HG02588 (cell line): ENCODE measurements at regions not wholly inside any gene's neighbourhood (a gene's known extent, or its start where the extent isn't known, plus 50 kb on each side); places are given as distances from the start of the nearest gene placed in this dataset.

Experiments used
- ATAC-seq: cut with Tn5 transposase; IDR thresholded peaks from one replicate; pipeline ENCODE4 v1.9.1; 2021; ENCODE audit warnings: mild to moderate bottlenecking, moderate library complexity; ENCODE audit not compliant: unreplicated experiment

DNA sequence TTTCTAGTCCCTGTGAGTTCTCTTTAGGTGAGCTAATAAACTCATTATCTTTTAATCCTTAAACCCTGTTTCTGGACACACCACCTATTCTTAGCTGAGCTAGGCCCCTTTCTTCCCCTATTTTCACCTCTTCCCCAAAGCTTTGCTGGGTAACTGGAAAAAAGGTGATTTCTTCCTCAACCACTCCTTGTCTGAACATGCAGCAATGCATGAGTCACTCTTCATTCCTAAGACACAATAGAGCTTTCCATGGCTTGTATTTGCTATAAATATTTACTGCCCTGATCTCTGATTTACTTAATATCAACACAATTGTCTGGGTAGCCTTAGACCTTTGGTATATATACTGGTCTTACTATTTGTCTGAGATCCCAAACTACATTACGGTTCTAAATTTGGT is 370.9 kb downstream of the KLF5 start:
- no peak for ATAC-seq

DNA sequence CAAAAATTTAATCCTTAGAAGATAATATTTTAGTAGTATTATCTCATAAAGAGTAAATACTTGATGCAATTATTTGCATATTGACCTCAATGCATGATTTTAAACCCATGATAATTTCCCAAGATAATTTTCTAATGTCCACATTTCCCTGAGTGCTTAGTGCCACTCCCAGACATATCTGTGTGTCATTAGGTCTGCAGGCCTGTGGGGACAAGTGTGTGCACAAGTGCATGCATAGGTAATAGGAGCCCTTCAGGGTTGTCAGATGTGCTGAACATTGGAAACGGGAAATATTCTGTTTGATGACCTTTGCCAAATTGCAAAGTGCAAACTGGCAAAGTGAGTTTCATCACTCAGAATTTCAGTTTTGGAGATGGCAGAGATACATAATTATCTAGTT is 369.9 kb downstream of the KLF5 start:
- ATAC-seq: no peak

DNA sequence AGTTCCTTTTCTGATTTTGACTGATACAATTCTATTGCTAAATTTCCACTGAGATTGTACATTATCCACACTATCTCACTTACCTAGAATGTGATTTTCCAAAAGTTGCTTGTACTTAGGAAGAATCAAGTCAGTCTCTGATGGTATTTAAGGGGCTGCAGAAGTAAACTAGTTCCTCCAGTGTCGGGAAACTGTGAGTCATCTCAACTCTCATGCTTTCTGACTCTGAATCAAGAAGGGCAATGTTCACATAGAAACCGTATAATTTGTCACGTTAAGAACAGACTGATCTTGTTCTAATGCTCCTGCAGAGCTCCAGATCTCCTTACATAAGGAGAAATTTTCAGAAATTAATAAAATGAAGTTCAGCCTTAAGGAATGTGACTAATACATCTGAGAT is 369.3 kb downstream of the KLF5 start:
- ATAC-seq: no peak

DNA sequence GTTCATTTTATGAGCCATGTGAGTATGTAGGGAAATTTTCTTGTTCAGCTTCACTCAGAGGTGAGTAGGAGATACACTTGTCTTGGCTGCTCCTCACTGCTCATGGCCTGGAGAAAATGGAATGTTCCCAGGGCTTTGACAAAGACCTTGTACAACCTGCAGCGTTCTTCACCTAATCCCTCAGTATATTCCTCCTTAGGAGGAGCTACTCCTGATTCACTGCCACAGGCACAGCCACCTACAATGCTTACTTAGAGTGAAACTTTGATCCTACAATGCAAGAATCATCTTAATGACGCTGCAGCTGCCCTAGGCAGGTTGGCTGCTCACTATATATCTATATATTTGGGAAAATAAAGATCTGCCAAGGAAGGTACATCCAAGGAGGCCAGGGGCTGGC is 364.2 kb downstream of the KLF5 start:
- no peak for ATAC-seq

DNA sequence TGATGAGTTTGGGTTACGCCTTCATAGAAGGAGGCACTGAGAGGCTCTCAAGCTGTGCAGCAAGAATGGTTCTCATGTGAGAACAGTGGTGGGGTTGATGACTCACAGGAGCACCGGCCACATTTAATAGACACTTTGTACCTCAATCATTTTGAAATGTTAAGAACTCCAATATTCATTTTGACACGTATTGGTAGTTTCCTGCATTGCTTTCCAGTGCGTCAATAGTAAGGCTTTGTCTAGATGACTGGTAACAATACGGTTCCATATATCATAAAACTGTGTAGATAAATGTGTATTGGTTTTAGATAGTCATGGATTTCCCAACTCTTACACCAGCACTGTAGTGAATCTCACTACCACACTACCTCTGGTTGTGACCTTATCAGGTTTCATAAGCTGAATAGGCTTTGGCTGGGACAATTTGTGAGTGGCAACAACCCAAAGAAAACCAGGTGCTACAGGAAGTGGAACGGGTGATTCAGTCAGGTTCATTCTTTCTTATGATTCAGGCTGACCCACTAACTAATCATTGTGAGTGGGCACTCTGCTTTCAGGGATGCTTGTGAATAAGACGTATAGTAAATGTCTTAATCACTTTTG is 362.6 kb downstream of the KLF5 start:
- ATAC-seq: no peak

DNA sequence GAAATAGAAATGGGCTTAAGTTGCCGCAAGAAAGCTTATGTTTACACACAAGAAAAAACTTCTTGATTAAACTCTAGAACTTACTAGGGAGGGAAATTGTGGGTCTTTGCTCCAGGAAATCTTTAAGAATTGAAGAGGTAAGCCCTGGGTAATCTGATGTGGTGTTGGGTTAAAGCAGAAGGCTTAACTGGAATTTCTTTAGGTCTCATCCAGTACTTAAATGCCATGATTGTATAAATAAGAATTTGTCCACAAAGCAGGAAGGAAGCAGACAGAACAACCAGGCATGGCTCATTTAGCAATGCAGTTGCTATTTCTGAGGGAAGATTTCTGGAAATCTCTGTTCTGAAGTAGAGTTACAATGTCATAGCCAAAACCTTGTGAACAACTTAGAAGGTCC is 360.4 kb downstream of the KLF5 start:
- ATAC-seq: no peak

DNA sequence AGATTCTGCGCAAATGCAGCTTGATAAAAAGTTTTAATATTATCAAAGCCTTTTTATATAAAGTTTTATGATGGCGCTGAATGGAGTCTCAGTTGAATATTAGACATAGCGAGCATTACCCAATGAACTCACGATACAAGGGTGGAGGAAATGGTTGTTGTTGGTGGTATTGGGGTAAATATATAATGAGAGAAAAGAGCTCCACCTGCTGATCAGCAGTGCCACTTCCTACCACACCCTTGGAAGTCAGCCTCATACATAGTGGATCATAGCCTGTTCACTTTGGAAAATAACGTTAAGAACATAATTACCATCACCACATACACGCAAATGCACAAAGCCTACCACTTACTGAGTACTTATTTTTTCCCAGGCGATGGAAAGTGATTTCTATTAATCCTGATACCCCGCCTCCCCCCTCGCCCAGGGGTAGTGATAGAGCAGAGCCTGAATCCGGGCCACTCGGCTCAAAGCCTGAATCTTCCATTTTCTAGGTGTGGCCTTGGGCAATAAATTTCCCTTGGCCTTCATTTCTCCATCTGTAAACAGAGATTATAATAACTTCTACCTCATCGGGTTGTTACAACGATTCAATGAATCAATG is 358.3 kb downstream of the KLF5 start:
- ATAC-seq: no peak

DNA sequence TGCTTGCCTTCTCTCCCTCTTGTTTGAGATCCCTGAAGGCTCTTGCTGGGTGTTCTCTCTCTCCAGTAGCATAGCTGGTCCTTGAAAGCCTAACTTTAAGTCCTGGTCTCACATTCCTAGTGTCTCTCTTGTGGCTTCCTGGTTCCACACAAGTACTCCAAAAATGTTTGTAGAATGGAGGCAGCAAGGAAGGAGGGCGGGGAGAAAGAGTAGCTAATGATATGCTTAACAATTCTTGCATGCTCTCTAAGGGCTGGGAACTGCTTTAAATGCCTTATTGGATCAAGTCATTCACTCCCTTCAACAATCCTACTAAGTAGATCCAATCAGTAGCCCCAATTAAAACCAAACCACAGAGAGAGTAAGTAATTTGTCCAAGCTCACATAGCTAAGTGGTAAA is 357.3 kb downstream of the KLF5 start:
- ATAC-seq: no peak

DNA sequence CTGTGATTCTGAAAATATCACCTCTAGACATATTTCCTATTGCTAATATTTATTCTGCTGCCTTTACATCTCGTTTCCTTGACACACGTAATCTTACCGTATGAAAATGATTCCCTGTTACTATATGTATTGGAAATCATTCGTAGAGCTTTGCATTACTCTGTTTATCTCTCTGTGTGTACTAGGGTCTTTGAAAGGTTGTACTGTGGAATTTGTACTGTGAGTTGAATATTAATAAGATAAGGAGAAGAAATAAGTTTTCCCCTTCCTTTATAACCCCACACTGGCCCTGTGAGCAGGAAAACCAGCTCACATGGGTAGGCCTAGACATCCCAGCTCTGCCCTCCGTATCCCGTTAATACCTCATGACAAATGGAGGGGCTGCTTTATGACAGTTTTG is 354.9 kb downstream of the KLF5 start:
- no peak for ATAC-seq

DNA sequence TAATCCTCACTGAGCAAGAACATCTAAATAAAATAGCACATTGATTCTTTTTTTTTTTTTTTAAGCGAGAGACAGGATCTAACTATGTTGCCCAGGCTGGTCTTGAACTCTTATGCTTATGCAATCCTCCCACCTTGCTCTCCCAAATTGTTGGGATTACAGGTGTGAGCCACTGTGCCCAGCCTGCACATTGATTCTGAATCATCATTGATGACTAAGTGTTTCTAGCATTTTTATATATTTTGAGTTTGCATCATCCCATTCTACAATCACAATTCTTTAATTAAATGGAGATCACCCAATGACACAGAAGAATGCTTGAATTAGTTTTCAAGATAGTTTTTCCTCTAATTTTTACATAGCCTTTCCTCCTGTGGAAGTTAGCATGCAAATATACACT is 354.1 kb downstream of the KLF5 start:
- no peak for ATAC-seq

DNA sequence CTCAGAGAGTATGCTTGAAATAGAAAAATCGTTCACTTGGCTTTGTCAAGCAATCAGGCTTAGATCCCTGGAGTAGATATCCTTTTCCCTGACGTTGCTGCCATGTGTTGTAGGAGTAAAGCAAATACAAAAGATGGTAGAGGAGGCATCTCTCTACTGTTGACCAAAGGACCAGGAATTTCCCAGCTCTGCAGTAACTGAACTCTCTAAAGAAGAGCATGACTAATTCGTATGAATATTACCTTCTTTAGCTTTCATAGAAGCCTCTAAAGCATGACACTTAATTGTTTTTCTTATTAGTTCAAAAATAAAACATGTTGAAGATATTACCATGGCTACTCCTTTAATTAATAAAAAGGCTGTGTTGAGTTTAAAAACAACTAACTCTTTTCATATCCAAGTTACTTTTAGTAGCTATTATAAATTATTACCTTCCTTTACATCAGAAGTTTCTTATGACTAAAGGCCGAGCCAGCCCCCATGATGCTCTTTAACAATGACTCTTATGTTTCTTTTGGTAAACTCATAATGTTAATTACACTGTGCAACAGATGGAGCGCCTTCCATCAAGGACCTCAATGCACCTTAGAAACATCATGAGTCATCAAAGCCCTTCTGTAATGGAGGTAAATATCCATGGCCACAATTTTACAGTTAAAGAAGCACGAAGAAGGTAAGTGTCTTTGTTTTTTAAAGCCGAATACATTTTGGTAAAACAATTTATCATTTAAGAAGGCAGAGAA is 352.4 kb downstream of the KLF5 start:
- no peak for ATAC-seq

DNA sequence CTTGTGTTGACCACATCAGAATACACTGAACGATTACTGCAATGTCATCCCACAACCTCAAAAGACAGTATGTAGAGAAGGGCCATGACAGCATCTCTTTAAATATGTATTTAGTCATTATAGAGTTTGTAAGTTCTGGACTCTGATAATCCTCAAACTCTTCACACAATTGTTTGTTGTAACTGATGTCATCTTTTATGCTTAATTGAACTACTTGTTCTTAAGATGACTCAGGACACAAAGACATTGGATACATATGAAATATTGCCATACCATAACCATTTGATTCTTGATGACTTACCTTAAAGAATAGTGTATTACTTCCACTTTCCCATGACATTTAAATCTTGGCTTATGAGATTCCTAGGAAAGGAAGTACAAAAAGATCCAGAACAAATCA is 347.6 kb downstream of the KLF5 start:
- ATAC-seq: no peak

DNA sequence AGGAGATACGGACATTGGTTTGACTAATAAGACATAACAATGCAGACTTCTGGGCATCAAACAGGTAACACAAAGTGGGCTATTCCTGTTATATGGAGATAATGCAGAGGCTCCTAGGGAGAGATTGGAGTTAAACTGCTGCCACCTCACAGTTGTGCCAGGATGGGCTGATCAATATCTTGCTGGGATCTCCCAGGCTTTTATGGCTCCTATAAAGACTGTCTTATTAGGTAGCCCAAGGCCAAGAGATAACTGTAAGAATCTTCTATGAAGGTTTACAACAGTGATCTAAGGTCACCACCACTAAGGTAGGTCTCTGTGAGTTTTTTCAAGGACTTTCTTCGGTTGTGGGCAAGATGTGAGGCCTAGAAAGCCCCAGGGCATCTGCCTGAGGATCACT is 345.8 kb downstream of the KLF5 start:
- ATAC-seq: no peak

DNA sequence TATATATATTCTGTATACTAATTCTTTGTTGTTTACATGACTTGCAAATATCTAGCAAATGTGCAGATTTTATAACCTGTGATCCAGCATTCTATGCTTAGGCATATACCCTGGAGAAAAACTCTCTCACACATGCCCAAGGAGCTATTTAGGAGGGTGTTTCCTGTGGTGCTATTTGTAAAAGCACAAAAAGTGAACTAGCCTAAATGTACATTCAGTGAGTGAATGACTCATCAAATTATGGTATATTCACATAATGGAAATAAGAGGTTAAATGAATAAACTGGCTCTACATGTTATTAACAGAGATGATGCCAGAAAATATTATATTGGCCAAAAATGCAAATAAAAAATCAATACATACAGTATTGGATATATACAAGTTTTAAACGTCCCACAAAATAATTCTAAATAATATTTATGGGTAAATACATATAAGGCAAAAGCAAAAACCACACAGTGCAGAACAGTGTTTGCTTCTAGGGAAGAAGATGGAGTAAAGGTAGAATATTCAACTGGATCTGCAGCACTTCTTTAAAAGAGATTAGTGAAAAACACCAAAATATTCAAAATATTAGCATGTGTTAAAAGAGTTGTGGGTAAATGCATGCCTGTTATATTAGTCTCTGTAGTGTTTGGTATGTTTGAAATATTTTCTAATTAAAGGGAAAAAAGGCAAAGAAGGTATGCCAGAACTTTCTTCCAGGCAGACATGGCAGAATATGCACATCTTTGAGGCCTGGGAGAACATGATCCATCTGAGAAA is 344.7 kb downstream of the KLF5 start:
- no peak for ATAC-seq

DNA sequence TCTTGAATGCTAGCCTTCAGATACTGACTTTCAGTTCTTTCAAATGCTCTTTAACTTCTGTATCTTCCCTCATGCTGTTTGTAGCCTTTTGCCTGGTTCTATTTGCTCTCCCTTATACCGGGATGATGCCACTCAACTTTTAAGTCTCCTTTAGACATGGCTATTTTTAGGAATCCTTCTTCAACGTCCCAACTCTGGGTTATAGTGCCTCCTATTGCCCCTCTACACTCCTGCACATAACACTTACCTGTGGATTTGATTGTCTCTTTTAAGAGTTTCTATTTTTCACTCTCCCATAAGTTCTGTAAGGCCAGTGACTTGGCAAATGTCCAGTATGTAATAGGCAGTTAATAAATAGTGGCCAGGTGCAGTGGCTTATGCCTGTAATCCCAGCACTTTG is 343.0 kb downstream of the KLF5 start:
- ATAC-seq: no peak

DNA sequence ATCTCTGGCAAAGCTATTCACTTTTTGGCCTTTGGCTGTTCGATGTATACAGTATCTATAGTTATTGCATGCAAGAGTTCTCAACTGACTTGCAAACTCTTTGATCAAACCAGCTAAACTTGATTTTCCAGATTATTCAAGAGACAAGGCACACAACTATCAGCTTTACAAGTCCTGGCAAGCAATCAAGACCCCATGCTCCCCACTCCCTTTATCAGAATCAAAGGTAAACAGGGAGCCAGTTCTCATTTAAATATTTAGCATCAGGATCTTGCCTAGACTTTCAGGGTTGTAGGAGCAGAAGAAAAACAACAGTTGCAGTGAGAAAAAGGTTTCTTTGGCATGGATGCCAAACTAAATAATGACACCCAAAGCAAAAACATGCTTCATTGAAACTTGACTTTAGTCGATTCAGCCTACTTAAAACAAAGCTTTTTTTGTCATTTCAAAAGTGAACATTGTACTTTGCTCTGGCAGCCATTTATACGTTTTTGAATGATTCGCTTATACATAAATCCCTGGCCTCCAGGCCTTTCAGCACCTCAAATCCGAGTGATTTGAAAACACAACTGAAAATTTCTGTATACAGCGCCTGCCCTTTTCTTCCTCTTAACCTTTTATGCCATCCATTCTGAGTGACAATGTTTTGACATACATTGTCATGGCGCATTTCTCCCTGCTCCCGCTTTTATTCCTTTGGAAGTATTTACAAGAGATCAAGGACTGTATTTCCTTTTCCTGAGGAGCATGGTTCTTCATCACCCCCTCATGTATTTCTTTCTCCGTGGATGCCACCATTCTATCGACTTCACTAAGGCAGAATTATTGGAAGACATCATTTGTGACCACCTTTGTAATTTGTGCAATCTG is 340.8 kb downstream of the KLF5 start:
- no peak for ATAC-seq

DNA sequence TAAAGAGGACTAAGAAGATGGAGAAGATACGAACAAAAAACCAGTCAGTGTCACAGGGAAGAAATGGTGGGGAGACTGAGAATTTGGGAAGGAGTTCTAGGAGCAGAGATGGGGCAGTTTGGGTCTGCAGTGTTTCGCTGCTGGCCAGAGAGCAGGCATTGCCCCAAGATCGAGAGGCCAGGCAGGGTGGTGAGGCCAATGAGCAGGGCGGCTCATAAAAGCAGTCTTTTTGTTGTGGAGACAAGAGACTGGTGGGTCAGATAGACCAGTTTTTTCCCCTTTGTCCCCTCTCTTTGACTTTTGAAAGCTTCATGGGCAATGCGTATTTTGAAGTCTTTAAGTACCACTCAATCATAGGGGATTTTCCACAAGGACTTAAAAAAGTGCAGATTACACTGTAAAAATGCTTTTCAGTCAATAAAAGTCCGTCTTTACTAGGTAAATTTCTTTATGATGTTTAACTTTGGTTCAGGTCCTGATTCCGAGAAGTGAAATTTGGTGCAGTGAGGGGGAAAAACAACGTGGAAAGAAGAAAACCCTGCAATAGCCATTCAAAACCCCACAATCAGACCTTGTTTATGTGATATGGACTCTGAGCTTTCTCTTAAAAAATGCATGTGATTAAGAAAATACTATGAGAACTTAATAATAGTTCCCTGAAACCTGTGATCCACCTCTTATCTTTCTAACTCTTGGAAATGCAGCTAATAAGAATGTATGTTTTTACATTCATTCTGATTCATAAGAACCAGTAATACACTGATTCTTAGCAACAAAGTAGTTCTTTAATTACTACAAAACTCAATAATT is 338.9 kb downstream of the KLF5 start:
- no peak for ATAC-seq

DNA sequence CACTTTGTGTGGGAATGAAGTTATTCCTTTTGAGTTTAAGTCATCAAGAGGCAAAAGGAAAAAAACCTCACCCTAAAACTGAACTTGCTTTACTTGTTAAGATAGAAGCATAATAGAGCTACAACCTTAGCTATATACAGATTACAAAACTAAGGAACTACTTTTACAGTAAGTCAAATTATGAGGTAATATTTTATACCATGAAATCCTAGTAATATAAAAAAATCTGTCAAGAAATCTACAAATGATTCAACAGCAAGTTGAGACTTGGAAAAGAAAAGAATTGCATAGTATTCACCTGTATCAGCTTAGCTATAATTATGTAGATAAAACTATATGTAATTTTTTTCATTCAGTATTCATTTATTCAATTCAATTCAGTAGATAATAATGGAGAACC is 335.3 kb downstream of the KLF5 start:
- ATAC-seq: no peak

DNA sequence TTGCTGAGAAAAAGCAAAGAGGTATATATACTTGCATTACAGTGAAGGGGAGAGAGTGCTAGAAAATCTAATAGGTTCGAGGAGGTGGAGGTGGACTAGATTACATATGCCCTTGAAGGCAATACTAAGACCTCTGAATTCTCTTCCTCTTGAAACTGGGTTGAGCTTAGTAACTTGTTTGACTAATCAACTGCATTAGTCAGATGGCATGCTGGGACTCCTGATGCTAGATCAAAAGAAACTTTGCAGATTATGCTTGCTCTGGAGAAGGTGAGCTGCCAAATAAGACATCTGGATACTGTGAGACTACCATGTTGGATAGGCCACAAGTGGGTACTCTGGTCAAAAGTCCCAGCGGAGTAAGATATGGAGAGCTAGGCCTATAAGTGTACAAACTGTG is 331.3 kb downstream of the KLF5 start:
- no peak for ATAC-seq

DNA sequence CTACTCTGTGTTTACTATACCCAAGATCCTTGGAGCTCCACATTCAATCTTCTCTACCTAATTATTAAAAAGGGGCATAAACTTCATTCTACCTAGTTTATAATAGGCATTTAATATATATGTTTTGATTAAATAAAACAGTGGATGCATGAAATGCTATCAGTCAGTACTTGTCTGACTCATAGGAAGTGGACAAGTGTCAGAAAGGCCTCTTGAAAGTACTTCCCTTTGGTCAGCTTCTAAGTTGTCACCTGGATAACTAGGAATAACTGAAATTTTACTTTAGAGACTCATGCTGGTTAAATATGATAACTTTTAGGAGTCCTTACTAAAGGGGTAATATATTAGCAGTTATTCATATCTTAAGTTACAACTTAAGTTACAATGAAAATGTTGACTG is 329.8 kb downstream of the KLF5 start:
- ATAC-seq: no peak
